ENCODE measurements at regions not wholly inside any gene's neighbourhood (a gene's known extent, or its start where the extent isn't known, plus 50 kb on each side); places are given as distances from the start of the nearest gene placed in this dataset.
"Not testable (repeated sequence)": the region's sequence is repeated elsewhere in the genome, so short reads cannot be mapped to it uniquely, and the experiment has no call there.

GRCh38 chr18:60319129-60319528, 53.4 kb downstream of the MC4R start:
- no peak for DNase-seq

GRCh38 chr18:60311676-60312360, 60.8 kb downstream of the MC4R start:
- no peak for DNase-seq

- peak; percentile 64 for DNase-seq
Measured at GRCh38 chr18:60295674-60296073, 76.9 kb downstream of the MC4R start.

- peak; percentile 77 for DNase-seq
Measured at GRCh38 chr18:60292186-60292585, 80.4 kb downstream of the MC4R start.

GRCh38 chr18:60279391-60279790, 93.2 kb downstream of the MC4R start:
- DNase-seq, result no peak

- DNase-seq, result no peak
Measured at GRCh38 chr18:60277855-60278480, 94.6 kb downstream of the MC4R start.

- no peak for DNase-seq
Measured at GRCh38 chr18:60267391-60268058, 105.0 kb downstream of the MC4R start.

- no peak for DNase-seq
Measured at GRCh38 chr18:60266558-60266957, 106.0 kb downstream of the MC4R start.

- DNase-seq, result no peak
Measured at GRCh38 chr18:60259052-60259681, 113.4 kb downstream of the MC4R start.

- no peak for DNase-seq
Measured at GRCh38 chr18:60249388-60249787, 123.2 kb downstream of the MC4R start.

GRCh38 chr18:60248336-60249330, 123.9 kb downstream of the MC4R start:
- DNase-seq, result no peak

GRCh38 chr18:60247103-60247502, 125.5 kb downstream of the MC4R start:
- no peak for DNase-seq

GRCh38 chr18:60246606-60247005, 126.0 kb downstream of the MC4R start:
- DNase-seq, result peak; percentile 71

GRCh38 chr18:60245096-60245495, 127.5 kb downstream of the MC4R start:
- DNase-seq, result no peak

GRCh38 chr18:60239024-60239710, 133.4 kb downstream of the MC4R start:
- DNase-seq, result not testable (repeated sequence)

GRCh38 chr18:60235164-60235563, 137.4 kb downstream of the MC4R start:
- no peak for DNase-seq

GRCh38 chr18:60232541-60232940, 140.0 kb downstream of the MC4R start:
- DNase-seq, result no peak

- DNase-seq, result no peak
Measured at GRCh38 chr18:60228609-60229595, 143.7 kb downstream of the MC4R start.

GRCh38 chr18:60215432-60215831, 157.1 kb downstream of the MC4R start:
- DNase-seq, result no peak

GRCh38 chr18:60209042-60209441, 163.5 kb downstream of the MC4R start:
- no peak for DNase-seq

GRCh38 chr18:60202708-60203107, 169.9 kb downstream of the MC4R start:
- peak; percentile 16 for DNase-seq
